Activated T-cell treated with anti-CD3 and anti-CD28 coated beads, Interleukin-2, amount 50 U/mL, for 24 hours (primary cell): ENCODE measurements at regions not wholly inside any gene's neighbourhood (a gene's known extent, or its start where the extent isn't known, plus 50 kb on each side); places are given as distances from the start of the nearest gene placed in this dataset.
"Not testable (repeated sequence)": the region's sequence is repeated elsewhere in the genome, so short reads cannot be mapped to it uniquely, and the experiment has no call there.

Experiments used
- DNase-seq: peaks from one replicate; pipeline ENCODE4 v3.0.0-alpha.2; 2020
- H3K27ac Mint-ChIP-seq: 2 replicates; pipeline ENCODE4 v1.8.0; 2020; ENCODE audit warnings: mild to moderate bottlenecking, mixed read lengths
- H3K27me3 Mint-ChIP-seq: 2 replicates; pipeline ENCODE4 v1.8.0; 2020; ENCODE audit warnings: mixed read lengths
- H3K36me3 Mint-ChIP-seq: 2 replicates; pipeline ENCODE4 v1.8.0; 2020; ENCODE audit warnings: low read depth, mixed read lengths
- H3K4me1 Mint-ChIP-seq: 2 replicates; pipeline ENCODE4 v1.8.0; 2020; ENCODE audit warnings: low read depth, mixed read lengths
- H3K4me3 Mint-ChIP-seq: 2 replicates; pipeline ENCODE4 v1.8.0; 2020; ENCODE audit warnings: mild to moderate bottlenecking, moderate library complexity, mixed read lengths
- H3K9me3 Mint-ChIP-seq: 2 replicates; pipeline ENCODE4 v1.8.0; 2020; ENCODE audit warnings: mixed read lengths

GRCh38 chr14:49965068-49965651 lies 72.3 kb downstream of the ARF6 start:
- DNase-seq, H3K27ac Mint-ChIP-seq, H3K36me3 Mint-ChIP-seq, H3K27me3 Mint-ChIP-seq, H3K9me3 Mint-ChIP-seq, H3K4me3 Mint-ChIP-seq: not testable (repeated sequence)
- H3K4me1 Mint-ChIP-seq: peaks cover 49% of the 10 kb centered on the region

- Mint-ChIP-seq H3K4me3 (no peak overlapping the region), H3K27me3 (no peaks in the 10 kb centered on the region), H3K27ac (no peak overlapping the region), H3K9me3 (no peaks in the 10 kb centered on the region), H3K36me3 (no peaks in the 10 kb centered on the region), H3K4me1 (peaks cover 49% of the 10 kb centered on the region)
- no peak for DNase-seq
Measured at GRCh38 chr14:49966304-49966809, 73.5 kb downstream of the ARF6 start.

GRCh38 chr14:49966971-49967630 lies 74.2 kb downstream of the ARF6 start:
- H3K27ac Mint-ChIP-seq: no peak overlapping the region
- H3K4me3 Mint-ChIP-seq: no peak overlapping the region
- no peaks in the 10 kb centered on the region for H3K9me3 Mint-ChIP-seq
- no peaks in the 10 kb centered on the region for H3K36me3 Mint-ChIP-seq
- H3K4me1 Mint-ChIP-seq: peaks cover 49% of the 10 kb centered on the region
- H3K27me3 Mint-ChIP-seq: no peaks in the 10 kb centered on the region
- DNase-seq: no peak

GRCh38 chr14:49969961-49970360 lies 77.1 kb downstream of the ARF6 start:
- H3K4me1 Mint-ChIP-seq: peaks cover 55% of the 10 kb centered on the region
- peak overlapping the region; percentile 96 for H3K27ac Mint-ChIP-seq
- no peak for DNase-seq
- no peaks in the 10 kb centered on the region for H3K9me3 Mint-ChIP-seq
- H3K36me3 Mint-ChIP-seq: no peaks in the 10 kb centered on the region
- no peak overlapping the region for H3K4me3 Mint-ChIP-seq
- no peaks in the 10 kb centered on the region for H3K27me3 Mint-ChIP-seq

- Mint-ChIP-seq H3K9me3 (no peaks in the 10 kb centered on the region), H3K27ac (peak overlapping the region; percentile 96), H3K4me1 (peaks cover 60% of the 10 kb centered on the region), H3K27me3 (no peaks in the 10 kb centered on the region), H3K4me3 (peak overlapping the region; percentile 69), H3K36me3 (no peaks in the 10 kb centered on the region)
- DNase-seq: no peak
Measured at GRCh38 chr14:49970474-49971147, 77.7 kb downstream of the ARF6 start.

GRCh38 chr14:49971156-49972130 lies 78.6 kb downstream of the ARF6 start:
- no peaks in the 10 kb centered on the region for H3K27me3 Mint-ChIP-seq
- peaks cover 68% of the 10 kb centered on the region for H3K4me1 Mint-ChIP-seq
- no peaks in the 10 kb centered on the region for H3K9me3 Mint-ChIP-seq
- peak overlapping the region; percentile 69 for H3K4me3 Mint-ChIP-seq
- peak; percentile 70 for DNase-seq
- no peaks in the 10 kb centered on the region for H3K36me3 Mint-ChIP-seq
- peak overlapping the region; percentile 96 for H3K27ac Mint-ChIP-seq

- Mint-ChIP-seq H3K9me3 (no peaks in the 10 kb centered on the region), H3K4me1 (peaks cover 75% of the 10 kb centered on the region), H3K27ac (peak overlapping the region; percentile 96), H3K4me3 (peak overlapping the region; percentile 69), H3K27me3 (no peaks in the 10 kb centered on the region), H3K36me3 (no peaks in the 10 kb centered on the region)
- DNase-seq: no peak
Measured at GRCh38 chr14:49972131-49972671, 79.3 kb downstream of the ARF6 start.

GRCh38 chr14:49972823-49973222 lies 79.9 kb downstream of the ARF6 start:
- no peak for DNase-seq
- Mint-ChIP-seq H3K9me3 (no peaks in the 10 kb centered on the region), H3K27me3 (no peaks in the 10 kb centered on the region), H3K4me3 (peak overlapping the region; percentile 69), H3K36me3 (no peaks in the 10 kb centered on the region), H3K27ac (peak overlapping the region; percentile 96), H3K4me1 (peaks cover 82% of the 10 kb centered on the region)

GRCh38 chr14:49975276-49975675 lies 82.4 kb downstream of the ARF6 start:
- no peaks in the 10 kb centered on the region for H3K27me3 Mint-ChIP-seq
- peak overlapping the region; percentile 61 for H3K27ac Mint-ChIP-seq
- no peak for DNase-seq
- H3K36me3 Mint-ChIP-seq: no peaks in the 10 kb centered on the region
- H3K9me3 Mint-ChIP-seq: no peaks in the 10 kb centered on the region
- peaks cover 95% of the 10 kb centered on the region for H3K4me1 Mint-ChIP-seq
- H3K4me3 Mint-ChIP-seq: no peak overlapping the region

GRCh38 chr14:49975799-49976198 lies 82.9 kb downstream of the ARF6 start:
- H3K27ac Mint-ChIP-seq: peak overlapping the region; percentile 74
- no peaks in the 10 kb centered on the region for H3K9me3 Mint-ChIP-seq
- H3K4me1 Mint-ChIP-seq: peaks cover 95% of the 10 kb centered on the region
- no peaks in the 10 kb centered on the region for H3K36me3 Mint-ChIP-seq
- no peaks in the 10 kb centered on the region for H3K27me3 Mint-ChIP-seq
- no peak for DNase-seq
- H3K4me3 Mint-ChIP-seq: no peak overlapping the region

GRCh38 chr14:49977126-49977841 lies 84.4 kb downstream of the ARF6 start:
- H3K36me3 Mint-ChIP-seq: no peaks in the 10 kb centered on the region
- H3K27me3 Mint-ChIP-seq: no peaks in the 10 kb centered on the region
- peak; percentile 63 for DNase-seq
- H3K4me1 Mint-ChIP-seq: peaks cover 94% of the 10 kb centered on the region
- peak overlapping the region; percentile 91 for H3K27ac Mint-ChIP-seq
- H3K9me3 Mint-ChIP-seq: no peaks in the 10 kb centered on the region
- H3K4me3 Mint-ChIP-seq: peak overlapping the region; percentile 46

- Mint-ChIP-seq H3K4me1 (peaks cover 92% of the 10 kb centered on the region), H3K27me3 (no peaks in the 10 kb centered on the region), H3K27ac (peak overlapping the region; percentile 88), H3K9me3 (no peaks in the 10 kb centered on the region), H3K4me3 (no peak overlapping the region), H3K36me3 (no peaks in the 10 kb centered on the region)
- no peak for DNase-seq
Measured at GRCh38 chr14:49980027-49980426, 87.1 kb downstream of the ARF6 start.

- no peak for DNase-seq
- peak overlapping the region; percentile 29 for H3K4me3 Mint-ChIP-seq
- peak overlapping the region; percentile 88 for H3K27ac Mint-ChIP-seq
- H3K36me3 Mint-ChIP-seq: no peaks in the 10 kb centered on the region
- no peaks in the 10 kb centered on the region for H3K9me3 Mint-ChIP-seq
- H3K4me1 Mint-ChIP-seq: peaks cover 89% of the 10 kb centered on the region
- no peaks in the 10 kb centered on the region for H3K27me3 Mint-ChIP-seq
Measured at GRCh38 chr14:49982082-49982481, 89.2 kb downstream of the ARF6 start.
